ENCODE measurements at regions not wholly inside any gene's neighbourhood (a gene's known extent, or its start where the extent isn't known, plus 50 kb on each side); places are given as distances from the start of the nearest gene placed in this dataset.
"Not testable (repeated sequence)": the region's sequence is repeated elsewhere in the genome, so short reads cannot be mapped to it uniquely, and the experiment has no call there.

DNA sequence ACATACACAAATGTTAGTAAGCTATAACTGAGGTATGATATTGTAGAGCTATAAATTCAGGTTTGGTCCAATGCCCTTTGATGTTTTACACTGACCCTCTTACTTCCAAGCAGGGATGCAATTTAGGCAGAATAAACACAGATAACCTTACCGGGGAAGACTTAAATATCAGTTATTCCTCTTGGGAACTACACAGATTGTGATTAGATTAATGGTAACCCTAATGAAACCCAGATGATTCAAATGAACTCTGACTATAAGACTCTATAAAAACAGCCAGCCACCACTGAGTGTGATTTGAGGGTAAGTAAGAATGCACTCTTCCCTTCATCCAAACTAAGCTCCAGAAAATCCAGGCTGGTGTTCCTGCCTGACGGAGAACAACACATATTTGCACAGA lies 891.1 kb downstream of the NXPH1 start:
- no peak for DNase-seq (ENCODE audit: low read depth in 2 of 2)
- TF ChIP-seq, protein P1, sequence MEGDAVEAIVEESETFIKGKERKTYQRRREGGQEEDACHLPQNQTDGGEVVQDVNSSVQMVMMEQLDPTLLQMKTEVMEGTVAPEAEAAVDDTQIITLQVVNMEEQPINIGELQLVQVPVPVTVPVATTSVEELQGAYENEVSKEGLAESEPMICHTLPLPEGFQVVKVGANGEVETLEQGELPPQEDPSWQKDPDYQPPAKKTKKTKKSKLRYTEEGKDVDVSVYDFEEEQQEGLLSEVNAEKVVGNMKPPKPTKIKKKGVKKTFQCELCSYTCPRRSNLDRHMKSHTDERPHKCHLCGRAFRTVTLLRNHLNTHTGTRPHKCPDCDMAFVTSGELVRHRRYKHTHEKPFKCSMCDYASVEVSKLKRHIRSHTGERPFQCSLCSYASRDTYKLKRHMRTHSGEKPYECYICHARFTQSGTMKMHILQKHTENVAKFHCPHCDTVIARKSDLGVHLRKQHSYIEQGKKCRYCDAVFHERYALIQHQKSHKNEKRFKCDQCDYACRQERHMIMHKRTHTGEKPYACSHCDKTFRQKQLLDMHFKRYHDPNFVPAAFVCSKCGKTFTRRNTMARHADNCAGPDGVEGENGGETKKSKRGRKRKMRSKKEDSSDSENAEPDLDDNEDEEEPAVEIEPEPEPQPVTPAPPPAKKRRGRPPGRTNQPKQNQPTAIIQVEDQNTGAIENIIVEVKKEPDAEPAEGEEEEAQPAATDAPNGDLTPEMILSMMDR (IDR thresholded peaks at IDR 0.05; ENCODE audit: low read depth, low read length), result no peak

DNA sequence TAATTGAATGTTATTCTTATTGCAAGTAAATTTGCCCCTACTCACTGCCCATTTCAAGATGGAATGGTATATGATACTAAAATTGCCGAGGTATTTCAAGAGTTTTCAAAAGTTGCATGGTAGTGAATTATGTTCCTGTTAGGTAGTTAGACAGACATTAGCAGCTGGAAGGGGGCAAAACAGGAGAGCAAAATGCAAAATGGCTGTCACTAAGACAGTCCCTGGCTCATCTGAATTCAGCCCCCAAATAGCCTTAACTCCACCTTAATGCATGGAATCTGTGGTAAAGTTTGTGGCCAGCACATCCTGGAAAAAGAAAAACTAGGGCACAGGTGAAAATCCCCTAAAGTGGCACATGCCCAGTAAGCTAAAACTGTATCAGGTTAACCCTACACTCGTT lies 894.9 kb downstream of the NXPH1 start:
- DNase-seq (ENCODE audit: low read depth in 2 of 2), result no peak
- H3K4me3 ChIP-seq (replicated peaks in 1 of 2; ENCODE audit: low read depth in 2 of 2, low read length in 2 of 2), result no peak overlapping the region
- TF ChIP-seq, protein P1 (IDR thresholded peaks at IDR 0.05; ENCODE audit: low read depth, low read length), result no peak

More for the DNA sequence above, 891.1 kb downstream of the NXPH1 start:
- no peak overlapping the region for H3K4me3 ChIP-seq (replicated peaks in 1 of 2; ENCODE audit: low read depth in 2 of 2, low read length in 2 of 2)

DNA sequence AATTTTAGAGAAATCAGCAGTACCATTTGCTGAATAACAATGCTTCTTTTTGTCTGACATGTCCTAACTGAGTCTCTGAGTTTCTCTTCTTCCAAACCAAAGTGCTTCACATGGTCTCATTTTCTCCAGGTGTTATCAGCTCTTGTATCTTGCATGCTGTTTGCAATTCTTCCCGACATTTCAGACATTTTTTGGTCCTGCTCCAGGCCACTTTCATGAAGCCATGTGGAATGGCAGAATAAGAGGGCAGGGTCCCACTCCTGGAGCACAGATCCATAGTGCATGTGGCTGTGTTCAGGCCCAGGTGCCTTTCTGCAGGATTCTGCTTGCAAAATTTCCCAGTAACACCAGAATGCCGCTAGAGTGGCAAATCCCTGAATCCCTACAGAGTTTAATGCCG lies 916.2 kb downstream of the NXPH1 start:
- no peak overlapping the region for H3K4me3 ChIP-seq (replicated peaks in 1 of 2; ENCODE audit: low read depth in 2 of 2, low read length in 2 of 2)
- DNase-seq (ENCODE audit: low read depth in 2 of 2), result no peak
- TF ChIP-seq, protein P1 (IDR thresholded peaks at IDR 0.05; ENCODE audit: low read depth, low read length), result no peak

DNA sequence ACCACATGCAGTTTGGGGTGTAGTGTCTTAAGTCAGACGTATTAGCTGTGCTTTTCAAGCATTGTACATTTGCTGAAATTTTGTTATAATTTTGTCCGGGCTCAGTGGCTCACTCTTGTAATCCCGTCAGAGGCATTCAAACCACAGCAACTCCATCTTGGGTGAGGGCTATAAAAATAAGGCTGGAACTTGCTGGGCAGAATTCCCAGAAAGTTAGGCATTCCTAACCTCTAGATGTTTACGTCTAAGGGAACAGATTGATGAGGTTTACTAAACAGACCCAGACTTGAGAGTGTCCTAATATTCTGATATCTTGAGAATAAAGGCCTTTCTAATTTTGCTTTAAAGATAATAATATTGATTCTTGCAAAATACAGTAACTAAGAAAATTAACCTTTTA lies 957.8 kb downstream of the NXPH1 start:
- DNase-seq (ENCODE audit: low read depth in 2 of 2), result no peak
- TF ChIP-seq, protein P1 (IDR thresholded peaks at IDR 0.05; ENCODE audit: low read depth, low read length), result no peak
- no peak overlapping the region for H3K4me3 ChIP-seq (replicated peaks in 1 of 2; ENCODE audit: low read depth in 2 of 2, low read length in 2 of 2)

DNA sequence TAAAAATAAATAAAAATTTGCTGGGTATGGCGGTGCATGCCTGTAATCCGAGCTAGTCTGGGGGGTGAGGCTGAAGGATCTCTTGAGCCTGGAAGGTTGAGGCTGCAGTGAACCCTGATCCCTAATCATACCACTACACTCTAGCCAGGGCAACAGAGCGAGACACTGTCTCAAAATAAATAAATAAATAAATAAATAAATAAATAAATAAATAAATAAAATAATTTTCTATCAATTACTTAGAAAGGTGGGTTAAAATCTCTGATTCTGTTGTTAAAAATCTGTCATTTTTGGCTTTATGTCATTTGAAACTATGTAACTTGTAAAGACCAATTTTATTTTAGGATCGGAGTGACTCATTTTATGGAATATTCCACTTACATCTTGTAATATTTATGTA lies 958.6 kb downstream of the NXPH1 start:
- no peak overlapping the region for H3K4me3 ChIP-seq (replicated peaks in 1 of 2; ENCODE audit: low read depth in 2 of 2, low read length in 2 of 2)
- TF ChIP-seq, protein P1 (IDR thresholded peaks at IDR 0.05; ENCODE audit: low read depth, low read length), result no peak
- DNase-seq (ENCODE audit: low read depth in 2 of 2), result no peak

DNA sequence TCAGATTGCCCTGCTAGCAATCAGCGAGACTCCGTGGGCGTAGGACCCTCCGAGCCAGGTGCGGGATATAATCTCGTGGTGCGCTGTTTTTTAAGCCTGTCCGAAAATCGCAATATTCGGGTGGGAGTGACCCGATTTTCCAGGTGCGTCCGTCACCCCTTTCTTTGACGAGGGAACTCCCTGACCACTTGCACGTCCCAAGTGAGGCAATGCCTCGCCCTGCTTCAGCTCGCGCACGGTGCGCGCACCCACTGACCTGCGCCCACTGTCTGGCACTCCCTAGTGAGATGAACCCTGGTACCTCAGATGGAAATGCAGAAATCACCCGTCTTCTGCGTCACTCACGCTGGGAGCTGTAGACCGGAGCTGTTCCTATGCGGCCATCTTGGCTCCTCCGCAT lies 971.0 kb downstream of the NXPH1 start:
- DNase-seq (ENCODE audit: low read depth in 2 of 2); H3K4me3 ChIP-seq (replicated peaks in 1 of 2; ENCODE audit: low read depth in 2 of 2, low read length in 2 of 2): not testable (repeated sequence)

DNA sequence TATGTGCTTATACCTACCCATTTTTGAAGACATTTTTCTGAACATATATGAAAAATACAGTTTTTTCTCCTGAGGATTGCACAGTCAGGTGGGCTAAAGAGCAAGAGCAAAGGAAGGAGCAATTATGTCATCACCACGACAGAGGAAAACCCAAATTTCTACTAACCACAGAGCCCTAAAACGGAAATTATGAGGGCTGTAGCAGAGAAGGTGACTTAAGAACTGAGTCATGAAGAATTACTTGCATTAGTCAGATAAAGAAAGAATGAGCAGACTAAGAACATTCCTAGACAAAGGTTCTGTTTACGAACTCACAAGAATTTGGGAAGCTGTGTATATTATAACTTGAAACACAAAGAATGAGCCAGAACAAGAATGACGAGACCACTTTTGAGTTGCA lies 974.4 kb downstream of the NXPH1 start:
- H3K4me3 ChIP-seq (replicated peaks in 1 of 2; ENCODE audit: low read depth in 2 of 2, low read length in 2 of 2), result no peak overlapping the region
- peak in 1 of 2 donors; percentile 8 for DNase-seq (ENCODE audit: low read depth in 2 of 2)
- TF ChIP-seq, protein P1 (IDR thresholded peaks at IDR 0.05; ENCODE audit: low read depth, low read length), result no peak

All from cardiac fibroblast (primary cell).